ENCODE measurements at regions not wholly inside any gene's neighbourhood (a gene's known extent, or its start where the extent isn't known, plus 50 kb on each side); places are given as distances from the start of the nearest gene placed in this dataset.

DNA sequence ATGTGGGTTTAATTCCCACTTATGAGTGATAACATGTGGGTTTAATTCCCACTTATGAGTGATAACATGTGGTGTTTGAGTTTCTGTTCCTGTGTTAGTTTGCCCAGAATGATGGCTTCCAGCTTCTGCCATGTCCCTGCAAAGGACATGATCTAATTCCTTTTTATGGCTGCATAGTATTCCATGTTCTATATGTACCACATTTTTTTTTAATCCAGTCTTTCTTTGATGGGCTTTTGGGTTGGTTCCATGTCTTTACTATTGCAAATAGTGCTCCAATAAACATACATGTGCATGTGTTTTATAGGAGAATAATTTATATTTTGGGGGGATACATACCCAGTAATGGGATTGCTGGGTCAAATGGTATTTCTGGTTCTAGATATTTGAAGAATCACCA lies 317.8 kb downstream of the MMUT start:
- Histone ChIP-seq H3K4me1 (ENCODE audit: control insufficient read depth, insufficient read depth, low read length) (peaks cover 11% of the 10 kb centered on the region), H3K9me3 (ENCODE audit: control insufficient read depth, low read length) (peaks cover 7% of the 10 kb centered on the region), H3K36me3 (ENCODE audit: control insufficient read depth, insufficient read depth, low read length) (no peaks in the 10 kb centered on the region), H3K27me3 (ENCODE audit: control insufficient read depth, insufficient read depth, low read length, poor library complexity, severe bottlenecking) (no peaks in the 10 kb centered on the region), H3K4me3 (ENCODE audit: low read length) (no peak overlapping the region), H3K9ac (ENCODE audit: extremely low read depth, low read length, poor library complexity, severe bottlenecking) (no peak overlapping the region), H3K27ac (ENCODE audit: low read depth, low read length) (no peak overlapping the region)
- no peak overlapping the region for H3K4me3 Mint-ChIP-seq
- peaks cover 20% of the 10 kb centered on the region for H3K4me1 Mint-ChIP-seq
- DNase-seq = no peak
- H3K9me3 Mint-ChIP-seq = peaks cover 6% of the 10 kb centered on the region
- H3K27ac Mint-ChIP-seq = no peak overlapping the region
- H3K27me3 Mint-ChIP-seq (ENCODE audit: insufficient read depth) = peaks cover 2% of the 10 kb centered on the region
- TF ChIP-seq, protein P1, sequence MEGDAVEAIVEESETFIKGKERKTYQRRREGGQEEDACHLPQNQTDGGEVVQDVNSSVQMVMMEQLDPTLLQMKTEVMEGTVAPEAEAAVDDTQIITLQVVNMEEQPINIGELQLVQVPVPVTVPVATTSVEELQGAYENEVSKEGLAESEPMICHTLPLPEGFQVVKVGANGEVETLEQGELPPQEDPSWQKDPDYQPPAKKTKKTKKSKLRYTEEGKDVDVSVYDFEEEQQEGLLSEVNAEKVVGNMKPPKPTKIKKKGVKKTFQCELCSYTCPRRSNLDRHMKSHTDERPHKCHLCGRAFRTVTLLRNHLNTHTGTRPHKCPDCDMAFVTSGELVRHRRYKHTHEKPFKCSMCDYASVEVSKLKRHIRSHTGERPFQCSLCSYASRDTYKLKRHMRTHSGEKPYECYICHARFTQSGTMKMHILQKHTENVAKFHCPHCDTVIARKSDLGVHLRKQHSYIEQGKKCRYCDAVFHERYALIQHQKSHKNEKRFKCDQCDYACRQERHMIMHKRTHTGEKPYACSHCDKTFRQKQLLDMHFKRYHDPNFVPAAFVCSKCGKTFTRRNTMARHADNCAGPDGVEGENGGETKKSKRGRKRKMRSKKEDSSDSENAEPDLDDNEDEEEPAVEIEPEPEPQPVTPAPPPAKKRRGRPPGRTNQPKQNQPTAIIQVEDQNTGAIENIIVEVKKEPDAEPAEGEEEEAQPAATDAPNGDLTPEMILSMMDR (conservative IDR thresholded peaks at IDR 0.05) = no peak
- H3K36me3 Mint-ChIP-seq (ENCODE audit: low read depth) = no peaks in the 10 kb centered on the region

DNA sequence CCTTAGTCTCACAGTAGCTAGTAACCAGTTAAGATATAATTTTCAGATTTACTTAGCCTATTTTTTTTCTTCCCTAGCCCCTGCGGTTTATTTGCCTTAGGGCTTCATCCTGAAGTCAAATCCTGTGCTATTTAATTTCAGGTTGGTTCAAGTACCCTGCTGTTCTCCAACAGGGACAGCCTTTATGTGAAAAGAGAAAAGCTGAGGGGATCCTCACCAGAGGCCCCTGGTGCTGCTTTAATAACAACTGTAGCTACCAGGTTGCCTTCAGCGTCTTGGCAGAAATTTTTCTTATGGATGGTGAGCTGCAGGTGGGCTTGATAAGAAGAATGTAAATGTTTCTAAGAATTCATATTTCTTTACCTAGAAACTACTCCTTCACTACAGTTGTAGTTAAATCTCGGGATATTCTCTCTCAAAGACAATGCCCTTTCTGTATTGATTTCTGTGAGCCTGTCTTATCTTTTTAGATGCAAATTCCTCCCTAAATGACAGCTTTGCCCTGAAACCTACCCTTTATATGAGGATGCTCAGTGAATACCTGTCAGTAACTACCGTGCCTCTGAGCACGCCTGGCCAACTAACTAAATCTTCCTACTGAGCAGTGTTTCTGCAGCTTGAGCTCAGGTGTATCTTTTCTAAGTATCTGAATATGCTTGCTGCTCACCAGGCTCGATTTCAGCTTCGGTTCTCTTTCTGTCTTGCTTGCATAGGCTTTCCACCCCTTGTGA lies 320.5 kb downstream of the MMUT start:
- WGBS, 2 experiments (ENCODE audit: insufficient coverage in 1 of 2, insufficient read length in 1 of 2) = 33 to 58% methylated on average over 3 to 7 of the region's 7 CpGs
- Histone ChIP-seq H3K36me3 (ENCODE audit: control insufficient read depth, insufficient read depth, low read length) (no peaks in the 10 kb centered on the region), H3K9ac (ENCODE audit: extremely low read depth, low read length, poor library complexity, severe bottlenecking) (no peak overlapping the region)

DNA sequence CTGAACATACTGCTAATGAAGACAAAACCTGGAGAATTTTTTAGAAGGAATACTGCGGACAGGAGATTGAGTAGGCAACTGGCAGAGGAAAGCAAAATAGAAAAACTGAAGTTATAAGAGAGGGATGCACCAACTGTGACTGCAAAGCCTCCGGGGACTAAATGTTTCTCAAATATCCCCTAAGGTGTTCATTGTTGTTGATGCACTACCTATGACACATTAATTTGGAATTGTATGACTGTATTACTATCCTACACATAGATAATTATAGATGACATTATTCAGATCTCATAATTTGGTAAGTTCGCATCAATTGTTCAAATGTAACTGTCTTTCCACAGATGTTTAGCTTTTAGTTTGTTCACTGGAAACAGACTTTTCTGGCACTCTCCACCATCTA lies 341.1 kb downstream of the MMUT start:
- TF ChIP-seq, protein P1 (conservative IDR thresholded peaks at IDR 0.05) = no peak
- H3K4me1 Mint-ChIP-seq = peaks cover 7% of the 10 kb centered on the region
- H3K27me3 Mint-ChIP-seq (ENCODE audit: insufficient read depth) = no peaks in the 10 kb centered on the region
- no peak for DNase-seq
- Histone ChIP-seq H3K27ac (ENCODE audit: low read depth, low read length) (no peak overlapping the region), H3K4me1 (ENCODE audit: control insufficient read depth, insufficient read depth, low read length) (no peaks in the 10 kb centered on the region), H3K4me3 (ENCODE audit: low read length) (no peak overlapping the region), H3K9ac (ENCODE audit: extremely low read depth, low read length, poor library complexity, severe bottlenecking) (no peak overlapping the region), H3K9me3 (ENCODE audit: control insufficient read depth, low read length) (no peaks in the 10 kb centered on the region), H3K36me3 (ENCODE audit: control insufficient read depth, insufficient read depth, low read length) (no peaks in the 10 kb centered on the region), H3K27me3 (ENCODE audit: control insufficient read depth, insufficient read depth, low read length, poor library complexity, severe bottlenecking) (no peaks in the 10 kb centered on the region)
- H3K27ac Mint-ChIP-seq = no peak overlapping the region
- WGBS, 2 experiments (ENCODE audit: insufficient coverage in 1 of 2, insufficient read length in 1 of 2) = 95 to 100% methylated on average over 1 to 3 of the region's 3 CpGs
- no peak overlapping the region for H3K4me3 Mint-ChIP-seq
- H3K36me3 Mint-ChIP-seq (ENCODE audit: low read depth) = no peaks in the 10 kb centered on the region
- peaks cover 2% of the 10 kb centered on the region for H3K9me3 Mint-ChIP-seq

More for the DNA sequence above, 320.5 kb downstream of the MMUT start:
- TF ChIP-seq, protein P1 (conservative IDR thresholded peaks at IDR 0.05) = no peak
- Histone ChIP-seq H3K27me3 (ENCODE audit: control insufficient read depth, insufficient read depth, low read length, poor library complexity, severe bottlenecking) (no peaks in the 10 kb centered on the region), H3K4me3 (ENCODE audit: low read length) (peak overlapping the region; percentile 38), H3K9me3 (ENCODE audit: control insufficient read depth, low read length) (peaks cover 7% of the 10 kb centered on the region), H3K4me1 (ENCODE audit: control insufficient read depth, insufficient read depth, low read length) (peaks cover 11% of the 10 kb centered on the region), H3K27ac (ENCODE audit: low read depth, low read length) (no peak overlapping the region)
- DNase-seq = peak; percentile 55
- H3K27me3 Mint-ChIP-seq (ENCODE audit: insufficient read depth) = no peaks in the 10 kb centered on the region
- H3K36me3 Mint-ChIP-seq (ENCODE audit: low read depth) = no peaks in the 10 kb centered on the region
- H3K27ac Mint-ChIP-seq = no peak overlapping the region
- peaks cover 6% of the 10 kb centered on the region for H3K9me3 Mint-ChIP-seq
- H3K4me3 Mint-ChIP-seq = no peak overlapping the region
- peaks cover 20% of the 10 kb centered on the region for H3K4me1 Mint-ChIP-seq

All from endodermal cell (in vitro differentiated cells).